Nucleus accumbens (tissue), 56 donors: ENCODE measurements at regions not wholly inside any gene's neighbourhood (a gene's known extent, or its start where the extent isn't known, plus 50 kb on each side); places are given as distances from the start of the nearest gene placed in this dataset.
"Not testable (repeated sequence)": the region's sequence is repeated elsewhere in the genome, so short reads cannot be mapped to it uniquely, and the experiment has no call there.

Experiments
- DNase-seq, 56 donors: peaks; one replicate each; lab custom pipeline; 2025; lab: John Stamatoyannopoulos, UW

DNA sequence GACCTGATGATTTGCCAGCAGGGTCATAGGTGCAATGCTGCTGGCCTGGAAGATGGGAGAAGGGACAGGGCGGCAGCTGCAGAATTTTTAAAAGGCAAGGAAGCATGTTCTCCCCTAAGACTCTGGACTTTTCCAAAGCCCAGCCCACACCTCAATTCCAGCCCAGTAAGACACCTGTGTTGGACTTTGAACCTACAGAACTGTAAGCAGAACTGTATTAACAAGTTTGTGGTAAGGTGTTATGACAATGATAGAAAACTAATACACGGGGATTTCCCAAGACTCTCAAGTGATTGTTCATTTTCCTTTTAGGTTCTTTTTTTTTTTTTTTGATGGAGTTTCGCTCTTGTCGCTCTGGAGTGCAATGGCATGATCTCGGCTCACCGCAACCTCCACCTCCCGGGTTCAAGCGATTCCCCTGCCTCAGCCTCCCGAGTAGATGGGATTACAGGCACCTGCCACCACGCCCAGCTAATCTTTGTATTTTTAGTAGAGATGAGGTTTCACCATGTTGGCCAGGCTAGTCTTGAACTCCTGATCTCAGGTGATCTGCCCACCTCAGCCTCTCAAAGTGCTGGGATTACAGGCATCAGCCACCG is 53.0 kb upstream of the CYP2D6 start:
- not testable (repeated sequence) for DNase-seq

GRCh38 chr22:42180349-42180842 is 49.8 kb upstream of the CYP2D6 start:
- no peak for DNase-seq
